Activated naive CD8-positive, alpha-beta T cell treated with anti-CD3 and anti-CD28 coated beads, Interleukin-2, amount 50 U/mL, for 24 hours (primary cell): ENCODE measurements at regions not wholly inside any gene's neighbourhood (a gene's known extent, or its start where the extent isn't known, plus 50 kb on each side); places are given as distances from the start of the nearest gene placed in this dataset.

Experiments used
- ATAC-seq: fragments of 150-1000 bp; cut with Tn5 transposase; one replicate; pipeline ENCODE4 v1.10.0; 2021
- DNase-seq: peaks from one replicate; pipeline ENCODE4 v3.0.0; 2021
- H3K27ac Mint-ChIP-seq: one replicate; pipeline ENCODE4 v1.8.0; 2021; ENCODE audit warnings: mild to moderate bottlenecking, mixed read lengths
- H3K27me3 Mint-ChIP-seq: one replicate; pipeline ENCODE4 v1.8.0; 2021; ENCODE audit warnings: mixed read lengths
- H3K36me3 Mint-ChIP-seq: one replicate; pipeline ENCODE4 v1.8.0; 2021; ENCODE audit warnings: low read depth, mixed read lengths
- H3K4me1 Mint-ChIP-seq: one replicate; pipeline ENCODE4 v1.8.0; 2021; ENCODE audit warnings: mixed read lengths
- H3K4me3 Mint-ChIP-seq: one replicate; pipeline ENCODE4 v1.8.0; 2021; ENCODE audit warnings: mild to moderate bottlenecking, moderate library complexity, mixed read lengths
- H3K9me3 Mint-ChIP-seq: one replicate; pipeline ENCODE4 v1.8.0; 2021; ENCODE audit warnings: mixed read lengths

DNA sequence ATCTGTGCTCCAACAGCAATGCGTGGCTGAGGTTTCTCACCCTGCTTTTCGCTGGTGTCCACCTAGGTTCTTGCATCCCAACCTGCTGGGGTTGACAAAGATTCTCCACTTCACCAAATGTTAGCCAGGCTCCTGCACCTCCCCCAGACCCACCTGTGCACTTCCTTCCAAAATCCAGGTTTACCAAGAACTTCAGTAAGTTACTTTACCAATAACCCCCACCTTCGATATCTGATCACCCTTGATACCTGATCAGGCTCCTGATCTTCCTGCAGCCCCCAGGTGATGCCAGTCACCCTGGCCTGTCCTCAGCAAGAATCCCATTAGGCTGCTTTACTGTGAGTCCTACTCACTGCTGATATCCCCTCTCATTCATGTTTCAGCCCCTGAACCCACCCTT, 1203.4 kb downstream of the TBC1D22A start:
- Mint-ChIP-seq H3K27me3 (peaks cover 4% of the 10 kb centered on the region), H3K4me3 (no peak overlapping the region), H3K36me3 (no peaks in the 10 kb centered on the region), H3K4me1 (no peaks in the 10 kb centered on the region), H3K9me3 (no peaks in the 10 kb centered on the region), H3K27ac (no peak overlapping the region)
- ATAC-seq (no peak), DNase-seq (no peak)

- no peaks in the 10 kb centered on the region for H3K4me1 Mint-ChIP-seq
- H3K36me3 Mint-ChIP-seq: no peaks in the 10 kb centered on the region
- H3K27me3 Mint-ChIP-seq: peaks cover 4% of the 10 kb centered on the region
- H3K27ac Mint-ChIP-seq: no peak overlapping the region
- H3K9me3 Mint-ChIP-seq: no peaks in the 10 kb centered on the region
- no peak overlapping the region for H3K4me3 Mint-ChIP-seq
- ATAC-seq (no peak), DNase-seq (no peak)
Measured at GRCh38 chr22:47965066-47965465, 1202.6 kb downstream of the TBC1D22A start.

GRCh38 chr22:47963660-47964059, 1201.2 kb downstream of the TBC1D22A start:
- Mint-ChIP-seq H3K4me3 (no peak overlapping the region), H3K4me1 (no peaks in the 10 kb centered on the region), H3K9me3 (no peaks in the 10 kb centered on the region), H3K36me3 (no peaks in the 10 kb centered on the region), H3K27ac (no peak overlapping the region), H3K27me3 (peaks cover 4% of the 10 kb centered on the region)
- DNase-seq (no peak), ATAC-seq (no peak)

- H3K4me3 Mint-ChIP-seq: no peak overlapping the region
- no peaks in the 10 kb centered on the region for H3K36me3 Mint-ChIP-seq
- H3K27ac Mint-ChIP-seq: no peak overlapping the region
- no peaks in the 10 kb centered on the region for H3K9me3 Mint-ChIP-seq
- ATAC-seq (no peak), DNase-seq (no peak)
- H3K4me1 Mint-ChIP-seq: no peaks in the 10 kb centered on the region
- peaks cover 2% of the 10 kb centered on the region for H3K27me3 Mint-ChIP-seq
Measured at GRCh38 chr22:47957649-47958048, 1195.2 kb downstream of the TBC1D22A start.

DNA sequence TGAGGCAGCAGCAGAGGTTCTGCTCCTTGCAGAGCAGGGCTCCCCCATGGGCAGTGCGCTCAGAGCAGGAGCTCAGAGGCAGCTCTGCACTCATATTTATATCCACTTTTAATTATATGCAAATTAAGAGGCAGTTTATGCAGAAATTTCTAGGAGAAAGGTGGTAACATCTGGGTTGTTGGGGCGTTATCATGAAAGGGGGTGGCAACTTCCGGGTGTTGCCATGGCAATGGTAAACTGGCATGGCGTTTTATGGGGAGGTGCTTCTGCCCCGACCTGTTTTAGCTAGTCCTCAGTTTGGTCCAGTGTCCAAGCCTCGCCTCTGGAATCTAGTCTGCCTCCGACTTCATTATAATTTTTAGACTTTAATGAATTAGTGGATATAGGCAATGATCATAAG, 1191.7 kb downstream of the TBC1D22A start:
- ATAC-seq (no peak), DNase-seq (no peak)
- peaks cover 9% of the 10 kb centered on the region for H3K9me3 Mint-ChIP-seq
- no peak overlapping the region for H3K27ac Mint-ChIP-seq
- no peaks in the 10 kb centered on the region for H3K36me3 Mint-ChIP-seq
- peaks cover 2% of the 10 kb centered on the region for H3K27me3 Mint-ChIP-seq
- H3K4me3 Mint-ChIP-seq: no peak overlapping the region
- no peaks in the 10 kb centered on the region for H3K4me1 Mint-ChIP-seq

GRCh38 chr22:47944941-47945340, 1182.5 kb downstream of the TBC1D22A start:
- H3K4me1 Mint-ChIP-seq: peaks cover 11% of the 10 kb centered on the region
- H3K9me3 Mint-ChIP-seq: peaks cover under 1% of the 10 kb centered on the region
- H3K27ac Mint-ChIP-seq: no peak overlapping the region
- no peaks in the 10 kb centered on the region for H3K36me3 Mint-ChIP-seq
- DNase-seq (no peak), ATAC-seq (no peak)
- no peak overlapping the region for H3K4me3 Mint-ChIP-seq
- H3K27me3 Mint-ChIP-seq: peaks cover 4% of the 10 kb centered on the region

DNA sequence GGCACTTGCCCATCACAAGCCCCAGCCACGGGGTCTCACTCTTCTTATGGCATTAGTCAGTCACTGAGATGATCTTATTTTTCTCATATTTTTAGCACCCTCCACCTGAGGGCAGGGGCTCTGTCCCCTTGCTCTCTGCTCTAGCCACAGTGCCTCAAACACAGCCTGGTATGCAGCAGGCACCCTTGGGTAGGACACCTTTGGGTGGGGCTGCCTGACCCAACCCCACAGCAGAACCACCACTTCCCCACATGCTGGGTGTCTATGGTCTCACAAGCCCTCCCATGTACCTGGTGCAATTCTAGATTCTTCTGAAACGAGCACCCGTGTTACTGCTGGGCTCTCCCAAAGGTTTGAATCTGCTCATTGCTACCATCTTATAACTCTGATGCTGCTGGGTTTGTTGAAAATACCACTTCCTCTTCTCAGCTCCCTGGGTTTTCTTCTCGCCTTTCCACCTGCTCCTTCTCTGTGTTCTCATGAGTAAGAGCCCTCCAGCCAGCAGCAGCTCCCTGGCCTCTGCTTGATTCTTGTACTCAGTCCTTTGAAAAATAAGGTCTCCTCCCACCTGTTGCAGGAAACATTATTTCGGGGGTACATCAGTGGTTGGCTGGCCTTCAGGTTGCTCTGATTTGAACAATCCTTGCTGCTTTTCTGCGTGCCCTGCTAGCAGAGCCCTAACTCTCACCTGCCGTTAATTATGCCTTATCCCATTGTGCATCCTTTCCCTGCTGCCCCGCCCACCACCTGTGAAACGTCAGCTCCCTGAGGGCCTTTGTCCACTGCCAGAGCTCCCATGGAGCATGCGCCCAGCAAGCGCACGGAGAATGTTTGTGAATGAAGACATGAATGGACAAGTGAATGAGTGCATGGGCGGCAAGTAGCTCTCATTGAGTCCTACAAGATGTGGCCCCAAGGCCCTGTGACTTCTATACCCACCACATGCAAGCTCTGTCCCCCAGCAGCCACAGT, 1181.6 kb downstream of the TBC1D22A start:
- H3K27ac Mint-ChIP-seq: no peak overlapping the region
- DNase-seq: no peak
- H3K9me3 Mint-ChIP-seq: no peaks in the 10 kb centered on the region
- no peak overlapping the region for H3K4me3 Mint-ChIP-seq
- peaks cover 11% of the 10 kb centered on the region for H3K4me1 Mint-ChIP-seq
- H3K36me3 Mint-ChIP-seq: no peaks in the 10 kb centered on the region
- peaks cover 4% of the 10 kb centered on the region for H3K27me3 Mint-ChIP-seq
- ATAC-seq: no peak

DNA sequence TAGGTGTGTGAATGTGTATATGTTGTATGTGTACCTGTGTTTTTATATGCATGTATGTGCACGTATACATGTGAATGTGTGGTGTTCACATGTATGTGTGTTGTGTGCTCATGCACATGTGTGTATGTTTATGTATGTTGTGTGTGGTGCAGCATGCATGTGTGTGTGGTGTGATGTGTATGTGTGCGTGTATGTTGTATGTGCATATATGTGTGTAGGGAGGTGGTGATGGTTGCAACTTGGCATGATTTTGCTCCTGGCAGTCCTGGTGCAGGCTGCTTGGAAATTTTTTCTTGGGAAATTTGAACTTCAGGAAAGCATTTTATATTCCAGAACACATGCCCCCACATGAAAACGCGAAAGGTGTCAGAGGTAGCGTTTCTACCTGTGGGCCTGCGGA, 1177.8 kb downstream of the TBC1D22A start:
- Mint-ChIP-seq H3K9me3 (peaks cover 11% of the 10 kb centered on the region), H3K27me3 (peaks cover 4% of the 10 kb centered on the region), H3K4me3 (no peak overlapping the region), H3K36me3 (no peaks in the 10 kb centered on the region), H3K27ac (no peak overlapping the region), H3K4me1 (peaks cover 11% of the 10 kb centered on the region)
- DNase-seq (no peak), ATAC-seq (no peak)

- peaks cover 2% of the 10 kb centered on the region for H3K4me1 Mint-ChIP-seq
- no peak overlapping the region for H3K4me3 Mint-ChIP-seq
- no peaks in the 10 kb centered on the region for H3K27me3 Mint-ChIP-seq
- ATAC-seq (no peak), DNase-seq (no peak)
- H3K9me3 Mint-ChIP-seq: peaks cover 28% of the 10 kb centered on the region
- H3K27ac Mint-ChIP-seq: no peak overlapping the region
- peaks cover 2% of the 10 kb centered on the region for H3K36me3 Mint-ChIP-seq
Measured at GRCh38 chr22:47933891-47934290, 1171.4 kb downstream of the TBC1D22A start.

GRCh38 chr22:47933226-47933625, 1170.8 kb downstream of the TBC1D22A start:
- Mint-ChIP-seq H3K4me1 (peaks cover 3% of the 10 kb centered on the region), H3K27ac (no peak overlapping the region), H3K36me3 (peaks cover 2% of the 10 kb centered on the region), H3K4me3 (no peak overlapping the region), H3K27me3 (no peaks in the 10 kb centered on the region), H3K9me3 (peaks cover 28% of the 10 kb centered on the region)
- ATAC-seq (no peak), DNase-seq (no peak)

DNA sequence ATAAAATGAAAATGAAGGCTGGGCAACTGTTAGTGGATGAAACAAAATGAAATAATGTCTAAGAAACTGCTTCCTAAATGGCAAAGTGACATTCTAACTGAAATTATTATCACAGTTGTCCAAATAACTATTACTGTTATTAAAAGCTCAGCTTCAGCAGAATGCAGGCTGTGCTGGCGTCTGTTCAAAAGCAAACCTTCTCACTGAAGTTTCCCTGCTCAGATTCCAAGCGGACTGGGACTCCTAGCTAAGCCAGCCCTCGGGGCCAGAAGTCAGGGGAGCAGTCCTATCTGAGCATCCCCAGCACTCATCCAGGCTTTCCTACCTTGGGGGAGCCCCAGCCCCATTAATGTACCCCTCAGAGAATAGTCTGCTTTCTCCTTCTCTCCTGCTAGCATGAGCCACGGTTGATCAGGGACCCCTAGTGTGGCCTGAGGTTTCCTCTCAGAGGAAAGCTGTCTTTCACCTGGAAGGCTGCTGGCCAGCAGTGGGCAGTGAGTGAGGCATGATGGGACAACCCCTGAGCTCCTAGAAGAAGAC, 1167.3 kb downstream of the TBC1D22A start:
- H3K27ac Mint-ChIP-seq: no peak overlapping the region
- DNase-seq: no peak

GRCh38 chr22:47929073-47929472, 1166.6 kb downstream of the TBC1D22A start:
- Mint-ChIP-seq H3K9me3 (peaks cover 13% of the 10 kb centered on the region), H3K36me3 (peaks cover under 1% of the 10 kb centered on the region), H3K27me3 (peaks cover 7% of the 10 kb centered on the region), H3K4me3 (no peak overlapping the region), H3K4me1 (peaks cover 8% of the 10 kb centered on the region), H3K27ac (no peak overlapping the region)
- DNase-seq (no peak), ATAC-seq (no peak)

More for the DNA sequence above, 1167.3 kb downstream of the TBC1D22A start:
- peaks cover 2% of the 10 kb centered on the region for H3K36me3 Mint-ChIP-seq
- no peak overlapping the region for H3K4me3 Mint-ChIP-seq
- ATAC-seq: no peak
- H3K4me1 Mint-ChIP-seq: peaks cover 8% of the 10 kb centered on the region
- H3K9me3 Mint-ChIP-seq: peaks cover 17% of the 10 kb centered on the region
- peaks cover 7% of the 10 kb centered on the region for H3K27me3 Mint-ChIP-seq

DNA sequence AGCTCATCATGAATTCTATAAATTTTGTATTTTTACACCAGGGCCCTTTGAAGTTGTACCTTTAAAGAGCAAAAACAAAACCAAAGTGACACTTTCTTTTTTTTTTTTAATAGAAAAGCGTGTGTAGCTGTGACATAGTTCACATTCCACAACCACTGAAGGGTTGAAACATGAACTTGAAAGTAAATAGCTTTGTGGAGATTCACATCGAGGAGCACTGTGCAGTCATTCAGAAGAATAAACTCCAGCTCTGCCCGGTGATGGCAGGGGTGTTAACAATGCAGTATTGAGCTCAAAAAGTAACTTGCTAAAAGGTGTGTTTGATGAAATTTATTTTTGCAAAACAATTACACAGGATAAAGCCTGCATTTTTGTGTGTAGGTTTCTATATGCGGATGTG, 1166.2 kb downstream of the TBC1D22A start:
- no peak for ATAC-seq
- H3K36me3 Mint-ChIP-seq: no peaks in the 10 kb centered on the region
- H3K4me3 Mint-ChIP-seq: no peak overlapping the region

DNA sequence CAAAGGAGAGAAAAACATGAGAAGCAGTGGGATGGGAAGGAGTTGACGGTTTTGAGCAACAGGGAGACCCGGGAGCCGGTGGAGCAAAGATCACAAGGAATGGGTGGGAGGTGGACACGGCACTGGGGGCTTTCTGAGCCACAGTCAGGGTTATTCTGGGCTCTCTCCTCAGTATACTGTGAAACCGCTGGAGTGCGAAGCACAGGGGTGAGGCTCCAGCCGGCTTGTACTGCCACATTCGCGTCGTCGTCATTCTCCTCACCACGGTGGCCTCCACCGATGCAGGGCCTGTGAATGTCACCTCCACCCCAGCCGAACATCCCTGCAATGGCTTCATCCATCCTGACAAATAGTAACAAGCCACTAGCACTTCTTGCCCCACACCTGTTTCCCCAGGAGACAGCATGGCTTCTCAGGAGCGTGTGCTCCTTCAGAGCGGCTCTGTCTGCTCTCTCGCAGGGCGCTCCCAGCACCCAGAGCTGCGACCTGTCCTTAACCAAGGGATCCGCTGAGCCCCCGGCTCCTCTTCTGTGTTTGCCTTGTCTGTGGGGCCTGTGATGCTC, 1165.3 kb downstream of the TBC1D22A start:
- H3K4me3 Mint-ChIP-seq: no peak overlapping the region
- ATAC-seq: no peak

More for the DNA sequence above, 1166.2 kb downstream of the TBC1D22A start:
- Mint-ChIP-seq H3K9me3 (peaks cover 13% of the 10 kb centered on the region), H3K27ac (no peak overlapping the region), H3K4me1 (peaks cover 8% of the 10 kb centered on the region), H3K27me3 (peaks cover 7% of the 10 kb centered on the region)
- no peak for DNase-seq

GRCh38 chr22:47923011-47923427, 1160.6 kb downstream of the TBC1D22A start:
- Mint-ChIP-seq H3K27me3 (peaks cover 7% of the 10 kb centered on the region), H3K4me1 (peaks cover 17% of the 10 kb centered on the region), H3K9me3 (peaks cover 7% of the 10 kb centered on the region), H3K27ac (no peak overlapping the region), H3K36me3 (no peaks in the 10 kb centered on the region), H3K4me3 (no peak overlapping the region)
- ATAC-seq (no peak), DNase-seq (no peak)

More for the DNA sequence above, 1165.3 kb downstream of the TBC1D22A start:
- Mint-ChIP-seq H3K36me3 (no peaks in the 10 kb centered on the region), H3K27me3 (peaks cover 7% of the 10 kb centered on the region), H3K27ac (no peak overlapping the region), H3K4me1 (peaks cover 8% of the 10 kb centered on the region), H3K9me3 (peaks cover 11% of the 10 kb centered on the region)
- DNase-seq: no peak
